Epithelial cell of proximal tubule (primary cell): ENCODE measurements at regions not wholly inside any gene's neighbourhood (a gene's known extent, or its start where the extent isn't known, plus 50 kb on each side); places are given as distances from the start of the nearest gene placed in this dataset.
"Not testable (repeated sequence)": the region's sequence is repeated elsewhere in the genome, so short reads cannot be mapped to it uniquely, and the experiment has no call there.

Experiments
- DNase-seq: peaks from one replicate; pipeline ENCODE4 v3.0.0-alpha.2; 2011; ENCODE audit warnings: low read depth
- H3K4me3 ChIP-seq: 2 replicates; pipeline ENCODE4 v1.5.1; 2011; ENCODE audit warnings: low read depth, mild to moderate bottlenecking, low read length
- TF ChIP-seq, protein P1 (sequence below): conservative IDR thresholded peaks from 2 replicates; pipeline ENCODE4 v1.5.1; 2012; ENCODE audit warnings: low read depth, mild to moderate bottlenecking, low read length

DNA sequence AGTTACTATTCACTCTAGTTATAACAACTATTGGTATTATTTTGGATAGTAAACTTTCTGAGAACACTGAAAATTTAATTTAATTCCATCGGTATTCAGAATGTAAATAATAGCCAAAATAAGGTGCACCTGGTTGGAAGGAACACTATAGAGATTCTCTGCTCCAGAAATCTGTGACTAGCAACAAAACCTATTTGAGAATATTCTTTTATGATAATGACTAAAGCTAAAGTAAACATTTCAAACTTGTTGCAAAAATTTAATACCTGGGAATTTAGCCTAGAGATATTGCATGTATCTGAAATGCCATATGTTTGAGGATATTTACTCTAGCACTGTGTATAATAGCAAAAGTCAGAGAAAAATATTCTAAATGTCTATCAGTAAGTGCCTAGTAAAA lies 144.1 kb downstream of the PLK2 start:
- no peak overlapping the region for H3K4me3 ChIP-seq
- TF ChIP-seq, protein P1, sequence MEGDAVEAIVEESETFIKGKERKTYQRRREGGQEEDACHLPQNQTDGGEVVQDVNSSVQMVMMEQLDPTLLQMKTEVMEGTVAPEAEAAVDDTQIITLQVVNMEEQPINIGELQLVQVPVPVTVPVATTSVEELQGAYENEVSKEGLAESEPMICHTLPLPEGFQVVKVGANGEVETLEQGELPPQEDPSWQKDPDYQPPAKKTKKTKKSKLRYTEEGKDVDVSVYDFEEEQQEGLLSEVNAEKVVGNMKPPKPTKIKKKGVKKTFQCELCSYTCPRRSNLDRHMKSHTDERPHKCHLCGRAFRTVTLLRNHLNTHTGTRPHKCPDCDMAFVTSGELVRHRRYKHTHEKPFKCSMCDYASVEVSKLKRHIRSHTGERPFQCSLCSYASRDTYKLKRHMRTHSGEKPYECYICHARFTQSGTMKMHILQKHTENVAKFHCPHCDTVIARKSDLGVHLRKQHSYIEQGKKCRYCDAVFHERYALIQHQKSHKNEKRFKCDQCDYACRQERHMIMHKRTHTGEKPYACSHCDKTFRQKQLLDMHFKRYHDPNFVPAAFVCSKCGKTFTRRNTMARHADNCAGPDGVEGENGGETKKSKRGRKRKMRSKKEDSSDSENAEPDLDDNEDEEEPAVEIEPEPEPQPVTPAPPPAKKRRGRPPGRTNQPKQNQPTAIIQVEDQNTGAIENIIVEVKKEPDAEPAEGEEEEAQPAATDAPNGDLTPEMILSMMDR, result no peak
- no peak for DNase-seq

DNA sequence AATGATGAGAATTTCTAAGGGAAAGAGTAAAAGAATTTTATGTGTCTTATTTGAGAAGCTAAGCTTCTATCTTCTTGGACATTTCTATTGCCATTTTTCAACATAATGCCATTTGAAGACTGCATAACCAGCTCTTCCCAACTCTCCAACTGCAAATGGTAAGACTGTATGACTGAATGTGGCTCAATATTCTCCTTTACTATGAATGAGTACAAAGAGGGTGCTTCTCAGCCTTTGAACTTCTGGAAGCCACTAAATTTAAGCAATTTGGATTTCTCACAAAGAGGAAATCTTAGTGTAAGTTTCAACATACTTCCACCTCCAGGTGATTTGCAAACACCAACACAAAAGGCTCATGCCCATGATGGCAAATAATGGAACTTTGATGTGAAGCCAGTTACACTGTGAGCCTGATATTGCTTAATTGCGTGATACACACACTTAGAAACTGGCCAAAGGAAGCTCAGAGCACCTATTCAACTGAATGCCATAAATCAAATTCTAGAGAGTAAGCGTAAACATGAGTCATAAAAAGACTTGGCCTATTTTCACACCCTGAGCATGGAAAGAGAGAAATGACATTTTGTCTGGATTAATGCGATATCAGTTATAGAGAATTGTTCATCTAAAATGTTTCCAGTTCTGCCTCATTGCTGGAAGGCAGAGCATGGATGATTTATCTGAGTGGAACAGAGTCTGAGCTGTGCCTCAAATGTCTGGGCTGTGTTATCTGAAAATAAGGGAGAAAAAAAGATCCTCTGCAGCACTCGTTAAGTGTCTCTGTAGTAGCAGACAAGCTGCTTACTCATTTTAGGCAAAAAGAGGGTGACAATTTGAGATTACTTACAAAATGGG lies 145.3 kb downstream of the PLK2 start:
- TF ChIP-seq, protein P1, result no peak
- H3K4me3 ChIP-seq, result no peak overlapping the region

DNA sequence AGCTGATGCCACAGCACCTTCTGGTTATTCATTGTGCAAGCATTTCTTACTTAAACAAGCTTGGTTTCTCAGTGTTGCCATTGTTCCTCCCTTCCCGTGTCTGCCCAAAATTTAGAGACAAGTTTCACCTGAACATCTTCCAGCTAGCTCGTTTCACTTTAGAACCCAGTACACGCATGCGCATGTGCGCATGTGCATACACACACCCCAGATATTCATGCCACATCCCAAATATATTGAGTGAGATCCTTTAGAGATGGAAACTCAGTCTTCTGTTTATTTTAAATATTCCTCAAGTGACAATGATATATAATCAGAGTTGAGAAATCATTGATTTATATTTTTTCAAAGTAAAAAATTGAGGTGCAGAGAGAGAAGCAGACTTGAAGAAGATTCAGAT lies 147.6 kb downstream of the PLK2 start:
- no peak overlapping the region for H3K4me3 ChIP-seq
- DNase-seq, result no peak
- TF ChIP-seq, protein P1, result no peak

More for the DNA sequence above, 145.3 kb downstream of the PLK2 start:
- DNase-seq, result no peak

DNA sequence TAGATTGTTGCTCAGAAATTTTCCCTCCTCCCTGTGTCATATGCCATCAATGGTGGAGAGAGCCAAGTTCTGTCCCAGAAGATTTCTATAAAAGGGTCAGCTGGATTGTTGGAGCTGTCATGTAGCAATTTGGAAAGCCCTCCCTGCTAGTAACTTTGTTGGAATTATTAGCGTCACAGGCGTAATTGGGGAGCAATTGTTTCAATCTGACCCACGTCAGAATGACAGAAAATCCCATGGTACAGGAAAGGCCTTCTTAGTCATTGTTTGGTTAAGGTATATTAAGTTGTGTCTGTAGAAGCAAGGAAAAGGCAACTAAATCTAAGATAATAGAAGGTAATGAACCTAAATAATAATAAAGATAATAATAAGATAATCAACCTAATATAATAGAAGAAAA lies 148.4 kb downstream of the PLK2 start:
- no peak overlapping the region for H3K4me3 ChIP-seq
- DNase-seq, result no peak
- TF ChIP-seq, protein P1, result no peak

DNA sequence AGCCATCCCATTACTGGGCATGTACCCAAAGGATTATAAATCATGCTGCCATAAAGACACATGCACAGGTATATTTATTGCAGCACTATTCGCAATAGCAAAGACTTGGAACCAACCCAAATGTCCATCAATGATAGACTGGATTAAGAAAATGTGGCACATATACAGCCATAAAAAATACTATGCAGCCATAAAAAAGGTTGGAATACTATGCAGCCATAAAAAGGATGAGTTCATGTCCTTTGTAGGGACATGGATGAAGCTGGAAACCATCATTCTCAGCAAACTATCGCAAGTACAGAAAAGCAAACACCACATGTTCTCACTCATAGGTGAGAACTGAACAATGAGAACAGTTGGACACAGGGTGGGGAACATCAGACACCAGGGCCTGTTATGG lies 151.5 kb downstream of the PLK2 start:
- H3K4me3 ChIP-seq, DNase-seq: not testable (repeated sequence)

DNA sequence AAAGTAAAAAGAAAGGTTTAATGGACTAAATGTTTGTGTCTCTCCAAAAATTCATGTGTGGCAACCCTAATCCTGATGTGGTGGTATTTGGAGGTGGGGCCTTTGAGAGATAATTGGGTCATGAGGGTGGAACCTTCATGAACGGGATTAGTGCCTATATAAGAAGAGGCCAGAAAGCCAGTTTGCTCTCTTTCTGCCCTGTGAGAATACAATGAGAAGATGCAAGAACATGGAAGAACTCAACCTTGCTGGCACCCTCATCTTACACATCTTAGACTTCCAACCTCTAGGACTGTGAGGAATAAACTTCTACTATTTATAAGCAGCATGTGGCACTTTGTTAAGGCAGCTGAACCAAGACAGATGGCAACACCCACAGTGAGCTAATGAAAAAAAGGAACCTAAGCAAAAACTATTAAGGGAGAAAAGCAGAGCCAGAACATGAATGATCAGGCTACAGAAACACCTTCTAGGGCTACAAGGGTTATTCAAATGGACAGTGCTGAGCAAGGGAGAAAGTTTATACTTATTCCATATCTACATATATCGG lies 159.5 kb downstream of the PLK2 start:
- no peak overlapping the region for H3K4me3 ChIP-seq
- DNase-seq, result no peak
- TF ChIP-seq, protein P1, result no peak

DNA sequence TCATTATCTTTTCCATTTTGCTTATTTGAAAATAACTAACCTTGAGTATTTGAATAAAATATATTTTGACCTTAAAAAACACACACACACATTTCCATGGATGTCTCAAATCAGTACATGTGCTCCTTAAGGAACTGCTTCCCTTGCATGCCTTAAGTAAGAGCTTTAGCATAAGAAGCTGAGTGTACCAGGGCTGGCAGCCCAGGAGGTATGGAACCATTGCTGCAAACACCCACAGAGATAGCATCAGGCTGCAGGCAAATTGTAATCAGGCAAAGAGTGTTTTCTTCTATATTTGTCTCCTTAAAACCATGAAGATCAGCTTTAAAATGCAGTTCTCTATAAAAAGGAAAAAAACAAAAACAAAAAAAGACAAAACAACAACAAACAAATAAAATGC lies 160.6 kb downstream of the PLK2 start:
- H3K4me3 ChIP-seq, result no peak overlapping the region
- TF ChIP-seq, protein P1, result no peak
- DNase-seq, result no peak
